K562 (cell line): ENCODE measurements at regions not wholly inside any gene's neighbourhood (a gene's known extent, or its start where the extent isn't known, plus 50 kb on each side); places are given as distances from the start of the nearest gene placed in this dataset.

Source experiments
- ATAC-seq: fragments of 200-7000 bp; cut with Tn5 transposase; 3 replicates; pipeline ENCODE4 v1.9.1; 2020; ENCODE audit warnings: moderate library complexity
- BruUV-seq: library from RNA; stranded (reverse); fragments of 400-500 nt; replicated peaks from 2 replicates; lab custom pipeline; 2021; lab: Mats Ljungman, UMichigan
- CTCF ChIA-PET: fragments of 300-600 bp; formaldehyde crosslinking; extraction: SDS; loops from one replicate; lab custom pipeline; 2021; ENCODE audit warnings: low intra/inter-chr PET ratio; lab: Yijun Ruan, JAX
- POLR2A ChIA-PET: fragments of 300-600, 350-650 bp; sonication (Branson Sonifier 250); formaldehyde crosslinking; extraction: SDS; loops from one replicate; lab custom pipeline; 2021; ENCODE audit warnings: antibody characterized with exemption, inconsistent platforms; lab: Yijun Ruan, JAX
- DNase-seq, 4 experiments: peaks; one replicate each; pipeline versions ENCODE4 v3.0.0 to v3.0.0-alpha.2; 2011 to 2018; ENCODE audit warnings: low spot score in 3 of 4, mixed read lengths in 3 of 4; ENCODE audit errors: extremely low read depth in 1 of 4
- FAIRE-seq: peaks from 2 replicates; lab custom pipeline; 2011; peaks lifted over from hg19 to GRCh38; lab: Jason Lieb, UNC
- H2AFZ ChIP-seq: 2 replicates; pipeline ENCODE4 v1.6.0; 2011; ENCODE audit warnings: low read depth, low read length, control low read depth, inconsistent platforms
- H3K27ac ChIP-seq: fragments of 200-600 bp; 3 replicates; pipeline ENCODE4 v1.8.0; 2011; ENCODE audit warnings: low read depth, mild to moderate bottlenecking, control low read depth, inconsistent platforms, low read length, moderate library complexity, mixed read lengths; ENCODE audit errors: extremely low read depth
- H3K27me3 ChIP-seq, 2 experiments: fragments of 300-600 bp in 1 of 2; 2 replicates in 1 of 2; 3 replicates in 1 of 2; pipeline versions ENCODE4 v1.6.0 to v1.8.0; 2011; ENCODE audit warnings: inconsistent platforms in 2 of 2, low read length in 2 of 2, mild to moderate bottlenecking in 1 of 2, mixed read lengths in 1 of 2, moderate library complexity in 1 of 2; ENCODE audit not compliant: control insufficient read depth in 2 of 2, insufficient read depth in 2 of 2
- H3K36me3 ChIP-seq: fragments of 300-600 bp; 3 replicates; pipeline ENCODE4 v1.8.0; 2011; ENCODE audit warnings: mild to moderate bottlenecking, low read length, inconsistent platforms; ENCODE audit not compliant: control insufficient read depth, insufficient read depth
- H3K4me1 ChIP-seq, 2 experiments: fragments of 200-600 bp in 1 of 2; replicated peaks in 1 of 2; 2 replicates in 1 of 2; 3 replicates in 1 of 2; pipeline versions ENCODE4 v1.5.1 to v1.8.0; 2011; ENCODE audit warnings: inconsistent platforms in 2 of 2, low read length in 2 of 2, mild to moderate bottlenecking in 1 of 2, mixed read lengths in 1 of 2, moderate library complexity in 1 of 2; ENCODE audit not compliant: control insufficient read depth in 2 of 2, insufficient read depth in 2 of 2
- H3K4me2 ChIP-seq: 2 replicates; pipeline ENCODE4 v1.6.1; 2011; ENCODE audit warnings: low read length, control low read depth, inconsistent platforms, mixed read lengths; ENCODE audit not compliant: insufficient read depth
- H3K4me3 ChIP-seq: fragments of 200-600 bp; sonication (generic), shearing (Covaris generic); 2 replicates; pipeline ENCODE4 v1.5.1; 2016; ENCODE audit warnings: control low read depth, inconsistent platforms
- H3K79me2 ChIP-seq: fragments of 200-600 bp; 3 replicates; pipeline ENCODE4 v1.8.0; 2011; ENCODE audit warnings: low read length, inconsistent platforms; ENCODE audit not compliant: control insufficient read depth, insufficient read depth
- H3K9ac ChIP-seq, 2 experiments: 2 replicates each; pipeline versions ENCODE4 v1.6.0 to v1.6.1; 2011; ENCODE audit warnings: low read depth in 2 of 2, low read length in 2 of 2, control low read depth in 1 of 2, inconsistent platforms in 1 of 2, mild to moderate bottlenecking in 1 of 2, mixed read lengths in 1 of 2; ENCODE audit not compliant: insufficient read depth in 1 of 2
- H3K9me1 ChIP-seq: one replicate; pipeline ENCODE4 v1.6.0; 2011; ENCODE audit warnings: inconsistent platforms, mild to moderate bottlenecking, low read length, moderate library complexity; ENCODE audit not compliant: control insufficient read depth, insufficient read depth
- H3K9me3 ChIP-seq: replicated peaks from 2 replicates; pipeline ENCODE4 v1.5.1; 2011; ENCODE audit warnings: low read depth, low read length, inconsistent platforms; ENCODE audit not compliant: control insufficient read depth, insufficient read depth
- H4K20me1 ChIP-seq: replicated peaks from 2 replicates; pipeline ENCODE4 v1.6.1; 2011; ENCODE audit warnings: low read length, inconsistent platforms, mixed read lengths; ENCODE audit not compliant: control insufficient read depth, insufficient read depth
- CCAR2 ChIP-seq: fragments of 200-400 bp; formaldehyde crosslinking; IDR thresholded peaks from 2 replicates; pipeline ENCODE4 v1.6.1; 2017; ENCODE audit warnings: mild to moderate bottlenecking, low read depth, low read length
- SRSF3 ChIP-seq: fragments of 200-400 bp; formaldehyde crosslinking; IDR thresholded peaks from 2 replicates; pipeline ENCODE4 v1.6.1; 2016; ENCODE audit warnings: mild to moderate bottlenecking, low read length, moderate library complexity; ENCODE audit not compliant: insufficient read depth
- ZKSCAN1 ChIP-seq: fragments of 150-350 bp; IDR thresholded peaks from 2 replicates; pipeline ENCODE4 v1.6.1; 2016; ENCODE audit warnings: low read depth, low read length
- WGBS: fragments of 100-300 bp; shearing (Covaris generic); methylation state at CpG from one replicate; pipeline ENCODE4 v1.1.6; 2016; ENCODE audit warnings: low coverage, mixed read lengths; ENCODE audit not compliant: insufficient coverage; ENCODE audit errors: missing lambda C conversion rate; 5-methylcytosine and 5-hydroxymethylcytosine counted together
- in situ Hi-C: fragments of 300-500 bp; cut with MboI; formaldehyde crosslinking; loops from 4 replicates; pipeline ENCODE4 v1.15.0; 2018; ENCODE audit warnings: inconsistent platforms, mixed read lengths
- intact Hi-C: fragments of 100-400 bp; cut with micrococcal nuclease; formaldehyde crosslinking; loops from 2 replicates; pipeline ENCODE4 v1.14.2; 2022
- TF ChIP-seq, protein P1 (sequence below), 2 experiments: fragments of 450-650 bp in 1 of 2; IDR thresholded peaks; 2 replicates each; pipeline ENCODE4 v1.6.1; 2011 to 2017; ENCODE audit warnings: low read depth in 2 of 2, antibody characterized with exemption in 1 of 2, borderline replicate concordance in 1 of 2, low read length in 1 of 2, mild to moderate bottlenecking in 1 of 2, mixed read lengths in 1 of 2; ENCODE audit not compliant: control insufficient read depth in 1 of 2
- TF ChIP-seq, protein P2 (sequence below): fragments of 200-800 bp; sonication (Bioruptor generic); IDR thresholded peaks from 2 replicates; pipeline ENCODE4 v1.6.1; 2016; ENCODE audit warnings: missing genetic modification characterization, missing compliant biosample characterization

DNA sequence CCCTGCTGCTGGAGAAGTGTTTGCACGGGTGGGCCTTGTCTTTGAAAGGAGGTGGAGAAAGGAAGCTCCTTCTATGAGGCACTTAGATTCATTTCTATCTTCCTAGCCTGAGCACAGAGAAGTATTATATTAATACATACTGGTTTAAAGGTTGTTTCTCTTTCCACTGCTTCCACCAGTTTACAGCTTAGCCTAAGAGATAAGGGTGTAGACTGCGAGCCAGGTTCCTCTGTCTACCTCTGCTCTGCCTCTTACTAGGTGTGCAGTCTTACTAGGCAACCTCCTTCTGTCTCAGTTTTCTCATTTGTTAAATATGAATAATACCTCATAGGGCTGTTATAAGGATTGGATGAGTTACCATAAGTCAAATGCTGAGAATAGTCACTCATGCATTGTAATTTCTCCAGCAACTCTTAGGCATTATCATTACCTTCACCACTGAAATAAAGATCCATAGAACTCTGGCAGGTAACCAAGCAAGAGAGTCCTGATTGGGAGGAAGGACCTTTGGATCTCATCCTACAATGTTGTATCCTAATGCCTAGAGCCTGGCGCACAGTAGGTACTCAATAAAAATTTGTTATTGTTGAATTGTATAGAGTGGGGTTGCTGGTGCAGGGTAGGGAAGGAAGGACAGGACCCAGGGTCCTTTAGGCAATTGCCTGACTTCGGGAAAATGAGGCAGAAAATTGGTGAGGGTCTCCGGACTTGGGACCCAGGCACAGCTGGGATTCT lies 95.1 kb downstream of the TBX19 start:
- no TSS peak for BruUV-seq
- CTCF ChIA-PET = no interaction called here
- peaks cover 30 to 52% of the 10 kb centered on the region in 2 experiments for H3K4me1 ChIP-seq
- peak overlapping the region; percentile 22; the same call in 1 of the 2 replicates for H2AFZ ChIP-seq
- H3K79me2 ChIP-seq = no peaks in the 10 kb centered on the region
- H3K9me1 ChIP-seq = no peaks in the 10 kb centered on the region
- no peak overlapping the region for H3K9ac ChIP-seq
- no peaks in the 10 kb centered on the region for H4K20me1 ChIP-seq
- in situ Hi-C loops (no loop called here), intact Hi-C loops (no loop called here)
- H3K27ac ChIP-seq = no peak overlapping the region
- no peak overlapping the region; the same call in 1 of the 2 replicates for H3K4me2 ChIP-seq
- WGBS = 52% methylated on average over 5 of the region's 5 CpGs
- H3K9me3 ChIP-seq = no peaks in the 10 kb centered on the region
- no peaks in the 10 kb centered on the region for H3K27me3 ChIP-seq
- no peaks in the 10 kb centered on the region for H3K36me3 ChIP-seq
- TF ChIP-seq ZKSCAN1 (peak; percentile 91), CCAR2 (no peak)
- POLR2A ChIA-PET = interaction anchor here (0.6 to 1.7 kb wide), 4 partner anchors 10 to 140 kb away, joined by 3 to 5 read pairs (median 4); no protein-coding TSS in a partner anchor
- no peak overlapping the region for H3K4me3 ChIP-seq
- FAIRE-seq = no peak
- DNase-seq = no peak
- ATAC-seq = 0 out of 3 replicates have a peak, but pooled peaks have one; percentile 5

DNA sequence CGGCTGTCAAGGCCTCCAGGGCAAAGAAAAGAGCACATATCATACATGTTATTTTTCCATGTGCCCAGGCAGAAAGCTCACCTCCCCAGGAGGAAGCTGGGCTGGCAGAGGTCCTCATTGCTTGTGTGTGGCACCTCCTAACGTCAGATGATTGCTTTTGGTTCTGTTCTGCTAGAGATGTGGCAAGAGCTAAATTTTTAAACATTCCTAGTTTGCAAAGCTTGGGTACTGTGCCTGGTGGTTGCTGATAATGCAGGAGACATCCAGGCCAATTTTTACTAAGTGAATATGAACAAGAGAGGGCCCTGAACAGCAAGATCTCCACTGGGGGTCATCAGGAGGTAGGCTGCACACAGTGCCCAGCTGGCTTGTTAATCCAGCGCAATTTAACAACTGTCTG lies 93.9 kb downstream of the TBX19 start:
- WGBS = 55% methylated on average over 3 of the region's 3 CpGs
- no peak overlapping the region for H3K4me2 ChIP-seq
- H4K20me1 ChIP-seq = no peaks in the 10 kb centered on the region
- no peak overlapping the region for H3K4me3 ChIP-seq
- no peaks in the 10 kb centered on the region for H3K27me3 ChIP-seq
- no TSS peak for BruUV-seq
- H3K9me1 ChIP-seq = no peaks in the 10 kb centered on the region
- intact Hi-C loops = no loop called here
- no peaks in the 10 kb centered on the region for H3K79me2 ChIP-seq
- H2AFZ ChIP-seq = 0 out of 2 replicates have a peak overlapping the region, but pooled peaks have one; percentile 9
- no peak overlapping the region for H3K9ac ChIP-seq
- H3K36me3 ChIP-seq = no peaks in the 10 kb centered on the region
- in situ Hi-C loops = no loop called here
- ChIA-PET POLR2A (interaction anchor here (0.7 to 1.7 kb wide), 4 partner anchors 9 to 670 kb away, joined by 3 to 5 read pairs (median 3); no protein-coding TSS in a partner anchor), CTCF (no interaction called here)
- ATAC-seq = no peak
- no peak for FAIRE-seq
- no peaks in the 10 kb centered on the region for H3K9me3 ChIP-seq
- DNase-seq = no peak
- H3K4me1 ChIP-seq = peaks cover 30 to 57% of the 10 kb centered on the region in 2 experiments
- no peak overlapping the region for H3K27ac ChIP-seq
- TF ChIP-seq, protein P1, sequence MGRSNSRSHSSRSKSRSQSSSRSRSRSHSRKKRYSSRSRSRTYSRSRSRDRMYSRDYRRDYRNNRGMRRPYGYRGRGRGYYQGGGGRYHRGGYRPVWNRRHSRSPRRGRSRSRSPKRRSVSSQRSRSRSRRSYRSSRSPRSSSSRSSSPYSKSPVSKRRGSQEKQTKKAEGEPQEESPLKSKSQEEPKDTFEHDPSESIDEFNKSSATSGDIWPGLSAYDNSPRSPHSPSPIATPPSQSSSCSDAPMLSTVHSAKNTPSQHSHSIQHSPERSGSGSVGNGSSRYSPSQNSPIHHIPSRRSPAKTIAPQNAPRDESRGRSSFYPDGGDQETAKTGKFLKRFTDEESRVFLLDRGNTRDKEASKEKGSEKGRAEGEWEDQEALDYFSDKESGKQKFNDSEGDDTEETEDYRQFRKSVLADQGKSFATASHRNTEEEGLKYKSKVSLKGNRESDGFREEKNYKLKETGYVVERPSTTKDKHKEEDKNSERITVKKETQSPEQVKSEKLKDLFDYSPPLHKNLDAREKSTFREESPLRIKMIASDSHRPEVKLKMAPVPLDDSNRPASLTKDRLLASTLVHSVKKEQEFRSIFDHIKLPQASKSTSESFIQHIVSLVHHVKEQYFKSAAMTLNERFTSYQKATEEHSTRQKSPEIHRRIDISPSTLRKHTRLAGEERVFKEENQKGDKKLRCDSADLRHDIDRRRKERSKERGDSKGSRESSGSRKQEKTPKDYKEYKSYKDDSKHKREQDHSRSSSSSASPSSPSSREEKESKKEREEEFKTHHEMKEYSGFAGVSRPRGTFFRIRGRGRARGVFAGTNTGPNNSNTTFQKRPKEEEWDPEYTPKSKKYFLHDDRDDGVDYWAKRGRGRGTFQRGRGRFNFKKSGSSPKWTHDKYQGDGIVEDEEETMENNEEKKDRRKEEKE (IDR thresholded peaks at IDR 0.05; ENCODE audit: borderline replicate concordance in 1 of 2, control insufficient read depth in 1 of 2, low read depth in 2 of 2, low read length in 1 of 2) = no peak
- TF ChIP-seq SRSF3 = no peak
- TF ChIP-seq, protein P2, sequence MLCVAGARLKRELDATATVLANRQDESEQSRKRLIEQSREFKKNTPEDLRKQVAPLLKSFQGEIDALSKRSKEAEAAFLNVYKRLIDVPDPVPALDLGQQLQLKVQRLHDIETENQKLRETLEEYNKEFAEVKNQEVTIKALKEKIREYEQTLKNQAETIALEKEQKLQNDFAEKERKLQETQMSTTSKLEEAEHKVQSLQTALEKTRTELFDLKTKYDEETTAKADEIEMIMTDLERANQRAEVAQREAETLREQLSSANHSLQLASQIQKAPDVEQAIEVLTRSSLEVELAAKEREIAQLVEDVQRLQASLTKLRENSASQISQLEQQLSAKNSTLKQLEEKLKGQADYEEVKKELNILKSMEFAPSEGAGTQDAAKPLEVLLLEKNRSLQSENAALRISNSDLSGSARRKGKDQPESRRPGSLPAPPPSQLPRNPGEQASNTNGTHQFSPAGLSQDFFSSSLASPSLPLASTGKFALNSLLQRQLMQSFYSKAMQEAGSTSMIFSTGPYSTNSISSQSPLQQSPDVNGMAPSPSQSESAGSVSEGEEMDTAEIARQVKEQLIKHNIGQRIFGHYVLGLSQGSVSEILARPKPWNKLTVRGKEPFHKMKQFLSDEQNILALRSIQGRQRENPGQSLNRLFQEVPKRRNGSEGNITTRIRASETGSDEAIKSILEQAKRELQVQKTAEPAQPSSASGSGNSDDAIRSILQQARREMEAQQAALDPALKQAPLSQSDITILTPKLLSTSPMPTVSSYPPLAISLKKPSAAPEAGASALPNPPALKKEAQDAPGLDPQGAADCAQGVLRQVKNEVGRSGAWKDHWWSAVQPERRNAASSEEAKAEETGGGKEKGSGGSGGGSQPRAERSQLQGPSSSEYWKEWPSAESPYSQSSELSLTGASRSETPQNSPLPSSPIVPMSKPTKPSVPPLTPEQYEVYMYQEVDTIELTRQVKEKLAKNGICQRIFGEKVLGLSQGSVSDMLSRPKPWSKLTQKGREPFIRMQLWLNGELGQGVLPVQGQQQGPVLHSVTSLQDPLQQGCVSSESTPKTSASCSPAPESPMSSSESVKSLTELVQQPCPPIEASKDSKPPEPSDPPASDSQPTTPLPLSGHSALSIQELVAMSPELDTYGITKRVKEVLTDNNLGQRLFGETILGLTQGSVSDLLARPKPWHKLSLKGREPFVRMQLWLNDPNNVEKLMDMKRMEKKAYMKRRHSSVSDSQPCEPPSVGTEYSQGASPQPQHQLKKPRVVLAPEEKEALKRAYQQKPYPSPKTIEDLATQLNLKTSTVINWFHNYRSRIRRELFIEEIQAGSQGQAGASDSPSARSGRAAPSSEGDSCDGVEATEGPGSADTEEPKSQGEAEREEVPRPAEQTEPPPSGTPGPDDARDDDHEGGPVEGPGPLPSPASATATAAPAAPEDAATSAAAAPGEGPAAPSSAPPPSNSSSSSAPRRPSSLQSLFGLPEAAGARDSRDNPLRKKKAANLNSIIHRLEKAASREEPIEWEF (CRISPR knock-in tag) = no peak
